NCI-H128 (cell line): ENCODE measurements at regions not wholly inside any gene's neighbourhood (a gene's known extent, or its start where the extent isn't known, plus 50 kb on each side); places are given as distances from the start of the nearest gene placed in this dataset.
"Not testable (repeated sequence)": the region's sequence is repeated elsewhere in the genome, so short reads cannot be mapped to it uniquely, and the experiment has no call there.

Source experiments
- DNase-seq: peaks from one replicate; lab custom pipeline; 2025; ENCODE audit not compliant: unreplicated experiment; lab: John Stamatoyannopoulos, UW

DNA sequence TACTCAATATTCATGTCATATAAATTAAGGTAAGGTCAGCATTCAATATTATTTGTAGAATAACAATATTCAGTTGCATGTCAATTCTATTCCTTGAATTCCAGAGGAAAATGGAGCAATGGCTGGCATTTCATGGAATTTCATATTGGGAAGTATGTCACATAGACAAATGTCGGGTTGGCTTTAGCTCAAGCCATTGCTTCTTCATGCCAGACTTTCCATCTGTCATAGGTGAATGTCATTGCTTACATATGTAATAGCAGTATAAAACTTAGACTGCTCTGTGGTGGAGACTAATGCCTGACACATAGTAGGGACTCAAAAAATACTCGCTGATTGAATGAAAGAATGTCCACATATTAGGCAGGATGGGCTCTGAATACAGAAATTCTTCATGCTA, 509.6 kb upstream of the CHORDC1 start:
- DNase-seq: no peak

DNA sequence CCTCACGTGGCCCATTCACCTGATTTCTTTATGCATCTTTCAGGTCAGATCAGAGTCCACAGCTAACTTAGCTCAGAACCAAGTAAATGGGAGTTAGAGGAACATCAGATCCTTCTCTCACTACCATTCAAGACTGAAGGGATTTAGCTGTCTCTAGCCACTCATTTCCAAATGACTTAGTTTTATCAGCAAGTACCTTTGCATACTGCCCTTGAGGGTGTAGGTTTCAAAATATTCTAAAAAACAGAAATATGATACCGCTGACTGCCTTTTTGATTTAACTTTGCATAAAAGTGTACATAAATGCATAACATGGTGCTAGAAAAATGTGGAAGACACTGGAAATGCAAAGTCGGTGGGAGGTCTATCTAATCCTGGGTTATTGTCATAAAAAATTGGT, 500.6 kb upstream of the CHORDC1 start:
- no peak for DNase-seq

DNA sequence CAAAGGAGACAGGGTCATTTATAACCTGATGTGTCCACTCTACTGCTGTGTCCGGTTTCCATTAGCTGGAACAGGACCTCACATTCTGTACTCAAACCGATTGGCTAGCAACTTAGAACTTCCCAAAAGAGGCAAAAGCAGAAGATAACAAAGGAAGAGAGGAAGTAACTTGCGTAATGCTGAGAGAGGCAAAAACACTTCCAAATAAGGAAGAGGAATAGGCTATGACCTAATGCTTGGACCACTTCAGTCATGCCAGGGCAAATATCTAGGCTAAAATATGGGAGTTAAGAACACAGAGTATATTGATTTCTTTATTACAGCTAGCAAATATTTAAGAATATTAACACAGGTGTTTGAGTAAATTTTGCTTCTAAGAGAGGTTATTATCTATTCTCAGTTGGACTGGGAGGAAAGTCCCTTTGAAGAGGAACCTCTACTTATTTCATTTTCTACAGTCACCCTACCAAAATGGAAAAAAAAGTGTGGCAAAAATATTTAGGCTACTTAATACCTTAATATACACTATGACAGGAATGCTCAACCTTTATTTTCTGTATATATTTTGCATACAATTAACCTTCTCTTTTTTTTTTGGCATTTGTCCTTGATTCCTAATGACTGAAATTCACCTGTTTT, 499.8 kb upstream of the CHORDC1 start:
- no peak for DNase-seq

DNA sequence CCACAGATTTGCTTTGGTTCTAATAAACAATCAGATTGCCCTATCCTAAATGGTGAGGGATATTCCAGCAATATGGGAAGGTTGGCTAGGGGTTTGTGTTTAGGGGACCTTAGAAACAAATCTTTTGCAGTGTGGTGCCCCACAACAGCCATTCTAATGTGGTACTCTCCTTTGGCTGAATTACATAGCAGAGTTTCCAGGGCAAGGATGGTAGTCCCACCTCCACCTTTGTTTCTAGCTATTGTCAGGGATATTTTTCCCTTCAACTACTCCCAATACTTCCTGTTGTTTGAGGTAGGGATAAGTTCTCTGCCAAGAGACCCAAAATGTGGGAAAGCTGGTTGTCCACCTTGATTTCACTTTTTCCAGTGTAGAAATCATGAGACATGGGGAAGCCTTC, 494.7 kb upstream of the CHORDC1 start:
- no peak for DNase-seq

DNA sequence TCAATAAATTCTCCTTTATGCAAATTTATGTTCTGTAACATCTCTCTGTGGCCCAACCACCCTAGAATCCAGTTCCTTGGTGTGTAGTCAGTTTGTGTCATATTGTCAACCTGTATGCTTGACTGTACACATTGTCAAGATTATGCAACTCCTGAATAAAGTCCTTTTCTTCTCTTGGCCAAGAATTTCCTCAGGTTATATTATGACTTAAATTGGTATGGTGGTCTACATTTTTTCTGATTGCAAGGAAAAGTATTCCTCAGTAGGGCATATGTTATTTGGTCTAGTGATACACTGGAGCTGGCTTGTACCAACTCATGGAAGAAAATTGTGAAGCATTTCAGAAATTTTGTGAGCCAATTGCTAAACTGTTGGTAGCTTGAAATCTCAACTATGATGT, 482.8 kb upstream of the CHORDC1 start:
- DNase-seq: no peak

DNA sequence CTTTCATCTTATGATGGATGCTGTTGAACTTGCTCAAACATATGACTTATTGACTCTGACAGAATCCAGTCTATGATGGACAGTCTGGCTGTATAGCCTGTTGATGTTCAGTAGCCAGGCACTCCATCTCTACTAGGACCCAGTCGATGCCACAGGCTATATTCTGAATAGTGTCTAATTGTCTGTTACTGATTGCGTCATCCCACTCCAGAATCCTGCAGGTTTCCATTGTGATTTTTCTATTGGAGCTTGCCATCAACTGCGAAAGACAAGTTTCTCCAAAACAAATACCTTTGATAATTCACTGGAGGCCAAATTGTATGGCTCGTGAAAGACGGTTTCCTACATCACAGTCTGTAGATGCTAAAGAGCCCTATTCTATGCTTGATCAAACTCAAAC, 481.7 kb upstream of the CHORDC1 start:
- DNase-seq: no peak

DNA sequence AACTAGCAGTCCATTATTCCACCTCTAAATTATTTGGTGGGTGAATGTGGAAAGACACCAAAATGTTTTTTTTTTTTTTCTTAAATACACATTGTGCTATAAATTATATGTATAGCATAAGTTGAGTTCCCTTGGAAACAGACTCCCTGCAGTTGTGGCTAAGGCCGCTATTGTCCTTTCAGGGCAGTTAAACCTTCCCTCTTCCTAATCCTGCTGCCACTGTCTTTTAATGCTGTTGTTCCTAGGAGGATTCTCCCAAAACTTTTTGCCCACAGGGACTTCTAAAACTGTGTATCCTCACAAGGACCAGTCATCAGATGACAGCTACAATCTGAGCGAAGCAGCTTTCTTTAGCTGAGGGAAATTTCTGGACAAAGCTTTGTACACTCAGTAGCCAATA, 478.9 kb upstream of the CHORDC1 start:
- no peak for DNase-seq

DNA sequence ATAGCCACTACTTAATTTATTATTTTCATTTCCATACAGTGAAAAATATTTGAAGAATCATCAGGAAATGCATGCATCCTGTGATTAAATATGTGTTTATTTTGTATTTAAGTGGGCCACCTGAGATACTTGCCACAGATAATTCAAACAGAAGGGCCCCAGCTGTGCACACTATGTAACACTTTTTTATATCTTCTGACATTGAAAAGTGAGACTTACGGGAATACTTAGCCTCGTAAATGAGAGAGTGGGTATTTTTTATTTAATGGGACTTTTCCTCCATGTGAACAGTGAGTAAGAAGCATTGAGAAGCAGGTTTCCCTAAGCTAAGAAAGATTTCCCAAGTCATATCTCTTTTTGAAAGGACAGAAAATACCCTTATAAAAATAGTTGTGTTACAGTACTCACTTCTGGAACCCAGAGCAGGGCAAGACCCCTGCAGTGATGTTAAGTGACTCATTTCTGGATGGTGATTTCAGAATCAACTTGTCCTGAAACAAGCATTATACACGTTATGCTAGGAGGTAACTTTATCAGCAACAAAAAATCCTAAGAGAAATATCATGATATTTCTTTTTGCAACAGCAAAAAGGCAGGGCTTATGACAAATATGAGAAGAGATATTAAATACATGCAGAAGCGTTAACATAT, 478.1 kb upstream of the CHORDC1 start:
- DNase-seq: no peak

DNA sequence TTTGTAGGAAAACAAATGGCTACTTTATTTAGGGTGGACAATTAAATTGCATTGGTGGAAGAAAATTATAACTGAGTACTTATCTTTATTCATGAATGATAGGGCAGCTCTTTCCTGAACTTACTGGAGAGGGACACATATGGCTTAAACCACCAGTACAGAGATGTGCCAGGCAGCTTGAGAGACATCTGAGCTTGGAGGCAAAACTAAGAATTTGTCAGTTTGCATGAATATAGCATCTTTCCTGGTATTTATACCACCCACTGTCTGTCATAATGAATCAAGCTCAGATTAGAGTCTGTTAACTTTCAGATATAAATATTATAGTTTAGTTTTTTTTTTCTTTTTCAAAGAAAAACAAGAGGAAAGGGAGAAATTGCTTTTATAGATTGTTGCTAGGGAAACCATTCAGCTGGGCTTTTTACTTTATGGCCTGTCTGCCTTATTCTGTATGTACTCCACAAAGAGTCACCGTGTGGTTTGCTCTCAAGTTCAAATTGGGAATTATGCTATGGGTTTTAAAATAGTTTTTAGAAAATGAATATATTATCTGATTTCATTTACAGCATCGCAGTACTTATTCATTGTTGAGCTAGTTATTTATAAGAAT, 477.0 kb upstream of the CHORDC1 start:
- DNase-seq: no peak

DNA sequence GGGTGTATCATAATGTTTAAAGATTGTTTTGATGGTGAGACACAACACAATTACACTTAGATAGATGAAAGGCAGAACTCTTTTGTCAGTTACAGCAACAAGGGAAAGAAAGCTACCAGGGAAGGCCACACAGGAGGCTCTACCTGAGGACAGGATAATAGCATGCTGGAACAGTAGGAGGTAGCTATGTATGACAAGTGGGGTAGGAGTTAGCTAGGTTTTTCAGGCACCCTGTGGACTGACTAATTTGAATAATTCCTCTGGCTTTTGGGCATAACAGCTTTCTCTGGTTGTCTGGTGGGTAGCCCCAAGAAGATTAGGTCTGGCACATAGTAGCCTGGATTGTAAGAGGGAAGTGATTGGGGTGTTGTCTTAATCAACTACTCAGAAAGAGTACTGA, 475.4 kb upstream of the CHORDC1 start:
- DNase-seq: no peak

DNA sequence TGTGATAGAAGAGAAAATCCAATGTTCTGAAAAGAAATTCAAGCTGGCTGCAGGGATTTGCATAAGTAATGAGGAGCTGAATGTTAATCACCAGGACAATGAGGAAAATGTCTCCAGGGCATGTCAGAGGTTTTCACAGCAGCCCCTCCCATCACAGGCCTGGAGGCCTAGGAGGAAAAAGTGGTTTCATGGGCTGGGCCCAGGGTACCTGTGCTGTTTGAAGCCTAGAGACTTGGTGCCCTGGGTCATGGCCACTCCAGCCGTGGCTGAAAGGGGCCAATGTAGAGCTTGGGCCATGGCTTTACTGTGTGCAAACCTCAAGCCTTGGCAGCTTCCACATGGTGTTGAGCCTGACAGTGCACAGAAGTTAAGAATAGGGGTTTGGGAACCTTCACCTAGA, 452.6 kb upstream of the CHORDC1 start:
- DNase-seq: not testable (repeated sequence)

DNA sequence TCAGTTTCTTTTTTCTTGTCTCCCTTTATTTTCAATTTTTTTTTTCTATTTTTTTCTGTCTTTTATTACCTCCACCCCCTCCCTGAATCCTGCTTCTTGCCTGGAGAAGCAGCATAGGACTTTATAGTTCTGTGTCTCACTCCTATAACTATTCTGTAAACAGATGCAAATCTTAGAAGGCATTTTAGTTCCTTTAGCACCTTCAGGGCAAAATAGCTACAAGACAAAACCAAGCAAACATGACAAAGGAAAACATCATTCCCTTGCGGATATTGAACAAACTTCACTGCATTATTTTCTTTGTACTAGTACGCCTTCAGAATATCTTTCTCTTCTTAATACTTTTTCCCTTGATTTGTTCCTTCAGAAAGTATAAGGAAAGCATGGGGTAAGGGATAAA, 446.2 kb upstream of the CHORDC1 start:
- no peak for DNase-seq

DNA sequence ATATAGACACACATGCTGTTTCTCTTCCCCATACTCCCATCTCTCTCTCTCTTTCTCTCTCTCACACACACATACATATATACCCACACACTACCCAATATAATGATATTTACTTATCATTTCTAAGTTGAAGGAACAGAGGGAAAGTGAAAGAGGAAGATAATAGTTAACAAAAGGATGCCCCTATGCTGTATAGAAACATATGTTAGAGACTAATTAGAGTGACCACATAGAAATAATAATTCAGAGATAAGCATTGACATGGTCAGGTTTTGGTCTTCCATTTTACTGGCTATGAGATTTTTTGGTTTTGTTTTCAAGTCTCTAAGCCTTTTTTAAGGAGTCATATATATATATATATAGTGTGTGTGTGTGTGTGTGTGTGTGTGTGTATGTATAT, 445.7 kb upstream of the CHORDC1 start:
- no peak for DNase-seq

DNA sequence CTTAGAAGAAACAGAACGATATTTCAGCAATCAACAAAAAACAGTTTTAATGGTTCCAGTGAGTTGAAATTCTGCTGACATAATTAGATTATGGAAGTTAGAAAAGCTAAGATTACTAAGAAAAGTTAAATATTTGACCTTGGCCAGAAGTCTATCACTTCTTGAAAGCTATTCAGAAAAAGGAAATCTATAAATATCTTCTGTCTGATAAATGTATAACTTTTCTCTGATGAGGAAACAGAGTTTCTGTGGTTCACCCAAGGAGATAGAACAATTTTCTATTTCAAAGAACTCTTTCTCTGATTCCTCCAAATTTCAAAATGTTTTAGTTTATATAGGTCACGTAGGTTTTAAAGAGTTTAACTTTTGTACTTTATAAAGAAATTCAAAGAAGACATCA, 438.4 kb upstream of the CHORDC1 start:
- no peak for DNase-seq

DNA sequence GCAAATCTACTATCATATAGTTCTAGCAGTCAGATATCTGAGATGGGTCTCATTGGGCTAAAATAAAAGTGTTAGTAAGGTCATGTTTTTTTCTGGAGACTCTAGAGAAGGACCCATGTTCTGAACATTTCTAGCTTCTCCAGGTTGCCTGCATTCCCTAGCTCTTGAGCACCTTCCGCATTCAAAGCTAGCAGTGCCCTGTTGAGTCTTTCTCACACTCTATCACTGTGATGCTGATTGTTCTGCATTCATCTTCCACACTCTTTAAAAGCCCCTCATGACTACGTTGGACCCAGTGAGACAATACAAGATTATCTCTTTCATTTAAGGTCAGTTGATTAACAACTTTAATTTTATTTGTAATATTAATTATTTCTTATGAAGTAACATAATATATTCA, 433.3 kb upstream of the CHORDC1 start:
- DNase-seq: no peak

DNA sequence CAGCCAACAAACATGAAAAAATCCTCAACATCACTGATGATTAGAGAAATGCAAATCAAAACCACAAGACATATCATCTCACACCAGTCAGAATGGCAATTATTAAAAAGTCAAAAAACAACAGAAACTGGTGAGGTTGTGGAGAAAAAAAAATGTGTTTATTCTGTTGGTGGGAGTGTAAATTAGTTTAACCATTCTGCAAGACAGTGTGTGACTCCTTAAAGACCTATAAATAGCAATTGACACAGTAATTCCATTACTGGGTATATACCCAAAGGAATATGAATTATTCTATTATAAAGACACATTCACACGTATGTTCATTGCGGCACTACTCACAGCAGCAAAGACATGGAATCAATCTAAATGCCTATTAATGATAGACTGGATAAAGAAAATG, 427.3 kb upstream of the CHORDC1 start:
- no peak for DNase-seq

DNA sequence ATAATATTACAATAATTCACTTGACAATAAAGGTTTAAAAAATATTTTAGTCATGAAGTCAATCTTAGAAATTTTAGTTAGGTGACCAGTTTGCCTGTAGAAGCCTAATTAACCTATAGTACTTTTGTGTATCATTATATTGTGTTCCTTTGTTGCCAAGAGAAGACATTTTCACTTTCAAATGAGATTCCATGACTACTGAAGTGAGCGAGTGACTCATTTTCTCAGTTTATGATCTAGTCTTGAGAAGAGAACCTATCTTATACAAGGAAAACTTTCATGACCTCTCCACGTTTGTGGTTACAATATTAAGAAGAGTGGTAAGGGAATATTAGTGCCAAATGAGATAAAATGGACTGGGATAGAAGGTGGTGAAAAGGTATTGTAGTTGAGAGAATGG, 423.9 kb upstream of the CHORDC1 start:
- DNase-seq: no peak

DNA sequence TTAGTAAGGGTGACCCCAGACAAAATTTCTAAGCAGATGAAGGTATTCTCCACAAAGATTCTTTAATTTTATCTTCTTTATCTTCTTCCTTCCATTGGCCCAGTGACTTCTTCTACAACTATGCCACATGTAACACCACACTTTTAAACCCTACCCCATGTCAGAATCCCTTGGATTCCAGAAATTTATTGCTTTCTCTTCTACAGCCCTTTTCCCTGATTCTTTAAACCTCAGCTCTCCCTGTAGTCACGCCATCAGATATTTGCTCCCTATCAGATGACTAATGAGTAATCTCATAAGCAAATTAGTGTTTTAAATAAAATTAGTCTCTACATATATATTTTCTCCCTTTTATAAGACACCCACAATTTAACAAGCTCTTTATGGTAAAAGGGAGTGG, 423.4 kb upstream of the CHORDC1 start:
- DNase-seq: no peak

DNA sequence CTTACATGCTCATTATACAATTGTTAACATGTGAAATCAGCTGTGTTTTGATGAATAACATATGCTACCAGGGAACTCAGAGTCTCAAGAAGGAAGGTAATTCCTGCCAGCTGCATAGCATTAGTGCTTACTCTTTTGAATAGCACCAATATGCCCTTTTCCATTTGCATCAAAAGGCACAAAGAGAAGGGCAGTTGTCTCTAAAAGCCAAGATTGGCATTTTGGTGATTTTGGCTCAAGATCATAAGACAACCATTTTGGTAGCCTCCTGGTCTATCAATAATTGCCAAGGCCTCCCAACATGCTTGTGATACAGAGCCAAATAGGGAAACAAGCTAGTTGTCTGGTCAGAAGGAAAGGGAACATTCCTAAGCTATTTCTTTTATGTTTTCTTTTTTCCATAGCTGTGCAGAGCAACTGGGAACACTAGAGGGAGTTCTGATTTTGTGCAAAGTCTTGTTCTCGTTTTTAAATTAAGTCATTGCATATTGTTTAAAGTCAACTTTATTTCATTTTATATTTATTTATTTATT, 416.7 kb upstream of the CHORDC1 start:
- DNase-seq: no peak

DNA sequence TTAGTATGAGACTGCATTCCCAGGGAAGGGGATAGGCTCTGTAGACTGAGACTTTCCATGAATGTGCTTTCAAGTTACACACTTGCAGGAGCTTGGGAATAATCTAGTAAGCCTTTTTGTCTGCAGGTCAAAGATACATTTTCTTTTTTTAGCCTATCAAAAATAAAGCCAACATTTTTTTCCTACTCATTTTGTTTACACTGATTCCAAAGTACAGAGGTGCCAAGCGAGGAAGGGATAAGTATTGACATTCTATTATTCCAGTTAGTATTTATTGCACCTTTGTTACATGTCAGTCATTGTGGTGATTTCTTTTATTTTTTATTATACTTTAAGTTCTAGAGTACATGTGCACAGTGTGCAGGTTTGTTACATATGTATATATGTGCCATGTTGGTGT, 413.0 kb upstream of the CHORDC1 start:
- no peak for DNase-seq

DNA sequence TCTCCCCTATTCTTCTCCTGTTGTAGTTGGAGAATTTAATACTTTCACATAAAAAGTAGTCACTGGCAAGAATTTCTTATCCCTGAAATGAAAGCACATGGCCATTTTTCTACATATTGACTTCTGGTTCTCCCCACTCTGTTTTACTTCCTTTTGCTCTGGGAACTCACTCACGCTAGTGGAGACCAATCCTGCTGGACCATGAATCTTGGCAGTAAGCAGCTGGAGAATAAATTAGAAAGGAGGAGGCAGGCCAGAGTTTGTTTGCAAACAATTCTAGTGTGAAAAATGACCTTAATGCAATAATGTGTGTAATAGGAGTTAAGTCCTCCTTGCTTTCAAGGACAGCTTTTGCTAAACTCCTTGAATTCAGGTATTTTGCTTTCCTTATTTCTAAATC, 412.3 kb upstream of the CHORDC1 start:
- no peak for DNase-seq

DNA sequence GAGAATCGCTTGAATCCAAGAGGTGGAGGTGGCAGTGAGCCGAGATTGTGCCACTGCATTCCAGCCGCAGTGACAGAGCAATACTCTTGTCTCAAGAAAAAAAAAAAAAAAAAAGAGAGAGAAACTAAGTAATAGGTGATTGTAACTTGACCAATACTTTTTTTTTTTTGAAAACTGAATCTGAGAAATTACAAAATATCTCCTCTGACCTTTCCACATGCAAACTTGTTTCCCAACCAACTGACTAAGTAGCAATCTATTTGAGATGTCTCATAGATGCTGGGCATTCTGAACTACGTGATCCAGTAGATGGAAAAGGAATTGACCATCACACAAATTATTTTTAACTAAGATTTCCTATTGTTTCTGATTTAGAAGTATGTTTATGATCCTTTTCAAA, 407.3 kb upstream of the CHORDC1 start:
- no peak for DNase-seq
